AG08395 (cell line): ENCODE measurements at regions not wholly inside any gene's neighbourhood (a gene's known extent, or its start where the extent isn't known, plus 50 kb on each side); places are given as distances from the start of the nearest gene placed in this dataset.
"Not testable (repeated sequence)": the region's sequence is repeated elsewhere in the genome, so short reads cannot be mapped to it uniquely, and the experiment has no call there.

Source experiments
- DNase-seq: peaks from one replicate; pipeline ENCODE4 v3.0.0; 2012; ENCODE audit warnings: mixed read lengths, low spot score

- no peak for DNase-seq
These were observed 138.3 kb upstream of the PALS2 start for GRCh38 chr7:24434972-24435371.

GRCh38 chr7:24436131-24436920 is 136.9 kb upstream of the PALS2 start:
- no peak for DNase-seq

GRCh38 chr7:24438232-24438631 is 135.0 kb upstream of the PALS2 start:
- no peak for DNase-seq

- DNase-seq, result not testable (repeated sequence)
These were observed 134.1 kb upstream of the PALS2 start for GRCh38 chr7:24439104-24439503.

GRCh38 chr7:24440892-24441291 is 132.4 kb upstream of the PALS2 start:
- no peak for DNase-seq

- no peak for DNase-seq
These were observed 131.8 kb upstream of the PALS2 start for GRCh38 chr7:24441314-24442027.

GRCh38 chr7:24442170-24442777 is 131.0 kb upstream of the PALS2 start:
- no peak for DNase-seq

- DNase-seq, result no peak
These were observed 128.4 kb upstream of the PALS2 start for GRCh38 chr7:24444666-24445440.

GRCh38 chr7:24448038-24448437 is 125.2 kb upstream of the PALS2 start:
- DNase-seq, result no peak

- not testable (repeated sequence) for DNase-seq
These were observed 123.8 kb upstream of the PALS2 start for GRCh38 chr7:24449416-24449815.

GRCh38 chr7:24455813-24456525 is 117.3 kb upstream of the PALS2 start:
- no peak for DNase-seq

GRCh38 chr7:24456526-24457218 is 116.6 kb upstream of the PALS2 start:
- no peak for DNase-seq

- no peak for DNase-seq
These were observed 116.1 kb upstream of the PALS2 start for GRCh38 chr7:24457219-24457558.

GRCh38 chr7:24462117-24462516 is 111.1 kb upstream of the PALS2 start:
- no peak for DNase-seq

- DNase-seq, result no peak
These were observed 110.3 kb upstream of the PALS2 start for GRCh38 chr7:24462984-24463383.

GRCh38 chr7:24463474-24463873 is 109.8 kb upstream of the PALS2 start:
- DNase-seq, result no peak

- DNase-seq, result no peak
These were observed 108.4 kb upstream of the PALS2 start for GRCh38 chr7:24464861-24465260.

GRCh38 chr7:24466168-24466768 is 107.0 kb upstream of the PALS2 start:
- no peak for DNase-seq

- DNase-seq, result no peak
These were observed 104.1 kb upstream of the PALS2 start for GRCh38 chr7:24469118-24469517.

- no peak for DNase-seq
These were observed 101.2 kb upstream of the PALS2 start for GRCh38 chr7:24472093-24472492.
